SU-DHL-6 (cell line): ENCODE measurements at regions not wholly inside any gene's neighbourhood (a gene's known extent, or its start where the extent isn't known, plus 50 kb on each side); places are given as distances from the start of the nearest gene placed in this dataset.

Experiments used
- H2AFZ ChIP-seq: fragments of 200-600 bp; sonication (generic); 2 replicates; pipeline ENCODE4 v1.6.1; 2014; ENCODE audit warnings: low read depth, mild to moderate bottlenecking, moderate library complexity, mixed read lengths, antibody characterized with exemption, low read length; ENCODE audit not compliant: severe bottlenecking
- H3F3A ChIP-seq: fragments of 200-600 bp; shearing (Covaris generic); 2 replicates; pipeline ENCODE4 v1.6.0; 2016; ENCODE audit warnings: antibody characterized with exemption, mild to moderate bottlenecking; ENCODE audit not compliant: insufficient read depth
- H3K27ac ChIP-seq: fragments of 200-600 bp; sonication (generic); 2 replicates; pipeline ENCODE4 v1.5.1; 2016; ENCODE audit warnings: low read depth, mild to moderate bottlenecking, low read length, moderate library complexity, mixed read lengths
- H3K27me3 ChIP-seq: fragments of 200-600 bp; sonication (generic), shearing (Covaris generic); 2 replicates; pipeline ENCODE4 v1.6.0; 2014; ENCODE audit warnings: mild to moderate bottlenecking, low read length
- H3K36me3 ChIP-seq: fragments of 200-600 bp; sonication (generic); 2 replicates; pipeline ENCODE4 v1.6.1; 2014; ENCODE audit warnings: mild to moderate bottlenecking, low read length, mixed read lengths
- H3K4me2 ChIP-seq: fragments of 300-600, 200-600 bp; shearing (Covaris generic), sonication (generic); 2 replicates; pipeline ENCODE4 v1.6.0; 2014; ENCODE audit warnings: low read length, low read depth, mild to moderate bottlenecking; ENCODE audit not compliant: poor library complexity, severe bottlenecking
- H3K4me3 ChIP-seq: fragments of 200-600 bp; sonication (generic); 2 replicates; pipeline ENCODE4 v1.5.1; 2014; ENCODE audit warnings: antibody characterized with exemption, low read length, mild to moderate bottlenecking, mixed read lengths; ENCODE audit not compliant: insufficient read depth, poor library complexity, severe bottlenecking
- H3K79me2 ChIP-seq: fragments of 200-600 bp; sonication (generic); 2 replicates; pipeline ENCODE4 v1.6.1; 2014; ENCODE audit warnings: mild to moderate bottlenecking, low read length, moderate library complexity; ENCODE audit not compliant: insufficient read depth
- H3K9ac ChIP-seq: fragments of 200-600 bp; sonication (generic); 2 replicates; pipeline ENCODE4 v1.7.0; 2014; ENCODE audit warnings: mild to moderate bottlenecking, low read length
- H3K9me2 ChIP-seq: fragments of 200-600 bp; sonication (generic); replicated peaks from 2 replicates; pipeline ENCODE4 v1.6.1; 2014; ENCODE audit warnings: low read length; ENCODE audit not compliant: insufficient read depth
- H3K9me3 ChIP-seq: fragments of 200-600 bp; sonication (generic); 2 replicates; pipeline ENCODE4 v1.6.1; 2014; ENCODE audit warnings: low read length, mixed read lengths; ENCODE audit not compliant: insufficient read depth
- H4K20me1 ChIP-seq: fragments of 200-600 bp; sonication (generic); 2 replicates; pipeline ENCODE4 v1.6.1; 2014; ENCODE audit warnings: low read depth, mild to moderate bottlenecking, antibody characterized with exemption, low read length, moderate library complexity, mixed read lengths
- CTCF ChIP-seq: fragments of 200-600 bp; sonication (generic); IDR thresholded peaks from one replicate; pipeline ENCODE4 v1.5.1; 2017; ENCODE audit warnings: antibody characterized with exemption, mild to moderate bottlenecking, low read length, moderate library complexity; ENCODE audit not compliant: insufficient read depth, poor library complexity, severe bottlenecking
- EZH2phosphoT487 ChIP-seq: fragments of 200-600 bp; sonication (generic), shearing (Covaris generic); conservative IDR thresholded peaks from 2 replicates; pipeline ENCODE4 v1.6.1; 2018; ENCODE audit warnings: mild to moderate bottlenecking, antibody characterized with exemption, low read length, moderate library complexity, mixed read lengths

- no peak overlapping the region for H3K9ac ChIP-seq
- H3K27ac ChIP-seq = no peak overlapping the region
- no peak overlapping the region for H3K4me2 ChIP-seq
- no peaks in the 10 kb centered on the region for H3K27me3 ChIP-seq
- no peaks in the 10 kb centered on the region for H3K79me2 ChIP-seq
- no peaks in the 10 kb centered on the region for H4K20me1 ChIP-seq
- no peaks in the 10 kb centered on the region for H3K36me3 ChIP-seq
- H3F3A ChIP-seq = no peaks in the 10 kb centered on the region
- H3K9me3 ChIP-seq = no peaks in the 10 kb centered on the region
- no peak for TF ChIP-seq CTCF
- no peak for TF ChIP-seq EZH2phosphoT487
- H3K4me3 ChIP-seq = no peak overlapping the region
- no peak overlapping the region for H2AFZ ChIP-seq
- no peaks in the 10 kb centered on the region for H3K9me2 ChIP-seq
These were observed 53.6 kb upstream of the KIRREL3 start for GRCh38 chr11:127054153-127054552.

GRCh38 chr11:127052404-127052803, 51.8 kb upstream of the KIRREL3 start:
- H3K9me3 ChIP-seq = no peaks in the 10 kb centered on the region
- no peaks in the 10 kb centered on the region for H4K20me1 ChIP-seq
- H3F3A ChIP-seq = no peaks in the 10 kb centered on the region
- no peak overlapping the region for H3K9ac ChIP-seq
- no peak overlapping the region for H3K4me3 ChIP-seq
- no peak overlapping the region for H2AFZ ChIP-seq
- TF ChIP-seq EZH2phosphoT487 = no peak
- no peak for TF ChIP-seq CTCF
- H3K9me2 ChIP-seq = no peaks in the 10 kb centered on the region
- H3K79me2 ChIP-seq = no peaks in the 10 kb centered on the region
- H3K27me3 ChIP-seq = no peaks in the 10 kb centered on the region
- no peak overlapping the region for H3K4me2 ChIP-seq
- no peak overlapping the region for H3K27ac ChIP-seq
- H3K36me3 ChIP-seq = no peaks in the 10 kb centered on the region
